Keratinocyte (primary cell): ENCODE measurements at regions not wholly inside any gene's neighbourhood (a gene's known extent, or its start where the extent isn't known, plus 50 kb on each side); places are given as distances from the start of the nearest gene placed in this dataset.

Source experiments
- DNase-seq: peaks from one replicate; pipeline ENCODE4 v3.0.0-alpha.2; 2011; ENCODE audit warnings: low read depth, missing footprints, low spot score
- FAIRE-seq: peaks from 2 replicates; lab custom pipeline; 2011; peaks lifted over from hg19 to GRCh38; lab: Jason Lieb, UNC
- H2AFZ ChIP-seq: 2 replicates; pipeline ENCODE4 v1.6.0; 2012; ENCODE audit warnings: low read length, control low read depth, inconsistent platforms; ENCODE audit not compliant: control insufficient read depth
- H3K27ac ChIP-seq: 2 replicates; pipeline ENCODE4 v1.5.1; 2011; ENCODE audit warnings: low read length; ENCODE audit not compliant: control insufficient read depth, insufficient read depth
- H3K27me3 ChIP-seq: 3 replicates; pipeline ENCODE4 v1.6.0; 2011; ENCODE audit warnings: low read length; ENCODE audit not compliant: control insufficient read depth, insufficient read depth; ENCODE audit errors: extremely low read depth
- H3K36me3 ChIP-seq, 2 experiments: 2 replicates in 1 of 2; 3 replicates in 1 of 2; pipeline ENCODE4 v1.5.1; 2011; ENCODE audit warnings: low read length in 2 of 2, mild to moderate bottlenecking in 1 of 2; ENCODE audit not compliant: control insufficient read depth in 2 of 2, insufficient read depth in 2 of 2; ENCODE audit errors: extremely low read depth in 1 of 2
- H3K4me1 ChIP-seq: 3 replicates; pipeline ENCODE4 v1.5.1; 2011; ENCODE audit warnings: low read length; ENCODE audit not compliant: control insufficient read depth, insufficient read depth; ENCODE audit errors: extremely low read depth
- H3K4me2 ChIP-seq: 3 replicates; pipeline ENCODE4 v1.6.0; 2011; ENCODE audit warnings: low read depth, low read length; ENCODE audit not compliant: control insufficient read depth, insufficient read depth; ENCODE audit errors: extremely low read depth
- H3K4me3 ChIP-seq, 3 experiments: fragments of 200-600 bp in 1 of 3; sonication (generic) in 1 of 3; 2 replicates in 2 of 3; 3 replicates in 1 of 3; pipeline ENCODE4 v1.5.1; 2011 to 2016; ENCODE audit warnings: low read length in 3 of 3, mild to moderate bottlenecking in 3 of 3, control low read depth in 2 of 3, inconsistent platforms in 1 of 3, low read depth in 1 of 3, mixed read lengths in 1 of 3, mixed run types in 1 of 3, moderate library complexity in 1 of 3; ENCODE audit not compliant: control insufficient read depth in 2 of 3, insufficient read depth in 2 of 3; ENCODE audit errors: extremely low read depth in 1 of 3
- H3K79me2 ChIP-seq: 2 replicates; pipeline ENCODE4 v1.6.0; 2012; ENCODE audit warnings: low read length; ENCODE audit not compliant: control insufficient read depth, insufficient read depth
- H3K9ac ChIP-seq: 3 replicates; pipeline ENCODE4 v1.6.0; 2011; ENCODE audit warnings: low read length; ENCODE audit not compliant: control insufficient read depth, insufficient read depth; ENCODE audit errors: extremely low read depth
- H3K9me1 ChIP-seq: 3 replicates; pipeline ENCODE4 v1.6.0; 2011; ENCODE audit warnings: low read length; ENCODE audit not compliant: control insufficient read depth, insufficient read depth; ENCODE audit errors: extremely low read depth
- H3K9me3 ChIP-seq: 2 replicates; pipeline ENCODE4 v1.5.1; 2012; ENCODE audit warnings: low read depth, low read length; ENCODE audit not compliant: control insufficient read depth
- H4K20me1 ChIP-seq: 3 replicates; pipeline ENCODE4 v1.6.0; 2011; ENCODE audit warnings: low read length; ENCODE audit not compliant: control insufficient read depth, insufficient read depth; ENCODE audit errors: extremely low read depth
- EZH2 ChIP-seq: IDR thresholded peaks from one replicate; pipeline ENCODE4 v1.6.1; 2012; ENCODE audit warnings: inconsistent platforms, mild to moderate bottlenecking, low read length, moderate library complexity
- dilution Hi-C: fragments of 300-500 bp; cut with MboI; formaldehyde crosslinking; loops from one replicate; pipeline ENCODE4 v1.7.0; 2020; ENCODE audit warnings: low sequenced_read_pairs; ENCODE audit not compliant: extremely low pct_ligation_motif_present
- TF ChIP-seq, protein P1 (sequence below), 3 experiments: IDR thresholded peaks in 1 of 3; conservative IDR thresholded peaks in 1 of 3; optimal IDR thresholded peaks in 1 of 3; 2 replicates in 2 of 3; 3 replicates in 1 of 3; pipeline versions ENCODE3 to v1.5.1; 2011; ENCODE audit warnings: low read length in 3 of 3, mild to moderate bottlenecking in 3 of 3, moderate library complexity in 2 of 3, control low read depth in 1 of 3, inconsistent platforms in 1 of 3; ENCODE audit not compliant: insufficient read depth in 2 of 3; ENCODE audit errors: extremely low read depth in 1 of 3

DNA sequence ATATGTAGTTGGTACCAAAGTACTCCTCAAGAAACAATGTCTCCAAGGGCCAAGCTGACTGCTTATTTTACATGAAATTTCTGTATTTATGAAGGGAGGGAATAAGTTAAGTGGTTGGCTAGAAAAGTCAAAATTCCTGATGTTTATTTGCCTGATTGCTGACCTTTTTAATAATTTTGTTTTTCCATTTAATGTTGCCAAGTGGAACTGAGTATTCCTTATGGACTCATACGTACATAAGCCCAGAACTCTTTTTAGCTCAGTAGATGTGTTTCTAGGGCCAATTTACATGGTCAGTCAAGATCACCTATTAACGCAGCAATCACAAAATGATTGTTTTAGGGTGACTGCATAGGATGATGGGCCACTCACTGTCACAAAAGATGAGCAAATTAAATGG, 78.3 kb upstream of the FZD8 start:
- no peak overlapping the region for H3K4me3 ChIP-seq
- dilution Hi-C loops, result no loop called here
- H4K20me1 ChIP-seq, result no peaks in the 10 kb centered on the region
- H3K9me1 ChIP-seq, result no peaks in the 10 kb centered on the region
- no peak for TF ChIP-seq EZH2
- TF ChIP-seq, protein P1, sequence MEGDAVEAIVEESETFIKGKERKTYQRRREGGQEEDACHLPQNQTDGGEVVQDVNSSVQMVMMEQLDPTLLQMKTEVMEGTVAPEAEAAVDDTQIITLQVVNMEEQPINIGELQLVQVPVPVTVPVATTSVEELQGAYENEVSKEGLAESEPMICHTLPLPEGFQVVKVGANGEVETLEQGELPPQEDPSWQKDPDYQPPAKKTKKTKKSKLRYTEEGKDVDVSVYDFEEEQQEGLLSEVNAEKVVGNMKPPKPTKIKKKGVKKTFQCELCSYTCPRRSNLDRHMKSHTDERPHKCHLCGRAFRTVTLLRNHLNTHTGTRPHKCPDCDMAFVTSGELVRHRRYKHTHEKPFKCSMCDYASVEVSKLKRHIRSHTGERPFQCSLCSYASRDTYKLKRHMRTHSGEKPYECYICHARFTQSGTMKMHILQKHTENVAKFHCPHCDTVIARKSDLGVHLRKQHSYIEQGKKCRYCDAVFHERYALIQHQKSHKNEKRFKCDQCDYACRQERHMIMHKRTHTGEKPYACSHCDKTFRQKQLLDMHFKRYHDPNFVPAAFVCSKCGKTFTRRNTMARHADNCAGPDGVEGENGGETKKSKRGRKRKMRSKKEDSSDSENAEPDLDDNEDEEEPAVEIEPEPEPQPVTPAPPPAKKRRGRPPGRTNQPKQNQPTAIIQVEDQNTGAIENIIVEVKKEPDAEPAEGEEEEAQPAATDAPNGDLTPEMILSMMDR (optimal IDR thresholded peaks at IDR 0.05 in 1 of 3, IDR thresholded peaks at IDR 0.05 in 1 of 3, conservative IDR thresholded peaks at IDR 0.05 in 1 of 3; ENCODE audit: extremely low read depth in 1 of 3, insufficient read depth in 2 of 3, low read length in 3 of 3), result no peak
- H3K27me3 ChIP-seq, result no peaks in the 10 kb centered on the region
- DNase-seq (no peak), FAIRE-seq (no peak)
- H3K27ac ChIP-seq, result no peak overlapping the region
- H3K36me3 ChIP-seq, result no peaks in the 10 kb centered on the region
- H3K79me2 ChIP-seq, result no peaks in the 10 kb centered on the region
- H3K9ac ChIP-seq, result no peak overlapping the region
- no peaks in the 10 kb centered on the region for H3K9me3 ChIP-seq
- H2AFZ ChIP-seq, result no peak overlapping the region
- H3K4me1 ChIP-seq, result no peaks in the 10 kb centered on the region
- H3K4me2 ChIP-seq, result no peak overlapping the region

- Histone ChIP-seq H3K4me2 (no peak overlapping the region), H3K79me2 (no peaks in the 10 kb centered on the region), H3K27me3 (no peaks in the 10 kb centered on the region), H2AFZ (no peak overlapping the region), H3K36me3 (no peaks in the 10 kb centered on the region), H3K27ac (no peak overlapping the region), H3K4me1 (no peaks in the 10 kb centered on the region), H3K9ac (no peak overlapping the region), H3K4me3 (no peak overlapping the region), H3K9me1 (no peaks in the 10 kb centered on the region), H3K9me3 (no peaks in the 10 kb centered on the region), H4K20me1 (no peaks in the 10 kb centered on the region)
- FAIRE-seq (no peak), DNase-seq (no peak)
- no peak for TF ChIP-seq EZH2
- TF ChIP-seq, protein P1 (optimal IDR thresholded peaks at IDR 0.05 in 1 of 3, IDR thresholded peaks at IDR 0.05 in 1 of 3, conservative IDR thresholded peaks at IDR 0.05 in 1 of 3; ENCODE audit: extremely low read depth in 1 of 3, insufficient read depth in 2 of 3, low read length in 3 of 3), result no peak
- dilution Hi-C loops, result no loop called here
Observed at GRCh38 chr10:35716776-35717175, 74.7 kb upstream of the FZD8 start.
